ENCODE measurements at regions not wholly inside any gene's neighbourhood (a gene's known extent, or its start where the extent isn't known, plus 50 kb on each side); places are given as distances from the start of the nearest gene placed in this dataset.

DNA sequence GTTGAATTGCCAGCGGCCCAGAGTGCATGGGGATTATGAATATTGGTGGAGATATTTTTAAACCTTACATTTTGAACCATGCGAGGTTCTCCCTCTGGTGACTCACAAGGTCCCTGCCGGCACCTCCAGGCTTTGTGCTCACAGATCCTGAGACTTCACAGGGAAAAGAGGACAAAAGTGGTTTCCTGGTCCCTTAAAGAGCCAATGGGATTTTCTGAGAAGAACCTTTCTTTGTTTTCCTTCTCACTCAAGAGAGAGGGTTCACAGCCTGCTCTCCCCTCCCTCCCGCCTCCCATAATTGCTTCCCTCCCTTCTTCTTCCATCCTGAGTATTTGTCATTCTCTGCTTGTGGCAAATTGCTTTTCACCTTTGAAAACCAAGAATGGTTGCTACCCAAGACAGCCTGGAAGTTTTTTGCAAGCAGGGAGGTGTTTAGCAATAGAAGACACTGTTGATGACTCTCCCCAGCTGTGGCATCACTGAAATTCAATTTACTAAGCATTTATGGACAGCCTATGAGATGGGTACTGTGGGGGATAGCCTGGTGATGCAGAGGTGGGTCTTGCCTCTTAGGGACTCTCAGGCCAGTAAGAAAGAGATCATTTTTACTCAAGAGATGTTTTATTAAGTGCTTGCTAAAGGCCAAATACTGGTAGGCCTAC is 76.6 kb downstream of the CPN2 start:
- intact Hi-C loops (cut with micrococcal nuclease): no loop called here
- Mint-ChIP-seq H3K27ac (no peak overlapping the region), H3K9me3 (peaks cover 0 to 5% (median 0%) of the 10 kb centered on the region in 7 donors), H3K36me3 (peaks cover 0 to 2% of the 10 kb centered on the region in 2 donors), H3K4me1 (peaks cover 17% of the 10 kb centered on the region), H3K4me3 (no peak overlapping the region), H3K27me3 (ENCODE audit: low read depth in 3 of 3) (peaks cover 3 to 12% (median 4%) of the 10 kb centered on the region in 3 donors)
- no peak overlapping the region for H3K4me2 ChIP-seq (replicated peaks; ENCODE audit: extremely low read depth, low read length, poor library complexity, severe bottlenecking)
- peaks cover 7 to 13% of the 10 kb centered on the region in 2 donors for H3K4me1 ChIP-seq (ENCODE audit: control insufficient read depth in 1 of 2, insufficient read depth in 2 of 2, low read length in 2 of 2)
- no peak for DNase-seq
- no peak overlapping the region for H3K27ac ChIP-seq (ENCODE audit: low read depth in 1 of 2, low read length in 2 of 2)
- WGBS (ENCODE audit: insufficient coverage): 100% methylated on average over 3 of the region's 4 CpGs
- no peak overlapping the region for H3K9ac ChIP-seq (ENCODE audit: insufficient read depth, low read length, poor library complexity, severe bottlenecking)
- no peaks in the 10 kb centered on the region for H3K79me2 ChIP-seq (ENCODE audit: insufficient read depth, low read length)
- no peak overlapping the region for H3K4me3 ChIP-seq (replicated peaks in 1 of 3; ENCODE audit: low read depth in 2 of 3, low read length in 3 of 3)
- H4K20me1 ChIP-seq (ENCODE audit: insufficient read depth, low read length): no peaks in the 10 kb centered on the region
- TF ChIP-seq, protein P1, sequence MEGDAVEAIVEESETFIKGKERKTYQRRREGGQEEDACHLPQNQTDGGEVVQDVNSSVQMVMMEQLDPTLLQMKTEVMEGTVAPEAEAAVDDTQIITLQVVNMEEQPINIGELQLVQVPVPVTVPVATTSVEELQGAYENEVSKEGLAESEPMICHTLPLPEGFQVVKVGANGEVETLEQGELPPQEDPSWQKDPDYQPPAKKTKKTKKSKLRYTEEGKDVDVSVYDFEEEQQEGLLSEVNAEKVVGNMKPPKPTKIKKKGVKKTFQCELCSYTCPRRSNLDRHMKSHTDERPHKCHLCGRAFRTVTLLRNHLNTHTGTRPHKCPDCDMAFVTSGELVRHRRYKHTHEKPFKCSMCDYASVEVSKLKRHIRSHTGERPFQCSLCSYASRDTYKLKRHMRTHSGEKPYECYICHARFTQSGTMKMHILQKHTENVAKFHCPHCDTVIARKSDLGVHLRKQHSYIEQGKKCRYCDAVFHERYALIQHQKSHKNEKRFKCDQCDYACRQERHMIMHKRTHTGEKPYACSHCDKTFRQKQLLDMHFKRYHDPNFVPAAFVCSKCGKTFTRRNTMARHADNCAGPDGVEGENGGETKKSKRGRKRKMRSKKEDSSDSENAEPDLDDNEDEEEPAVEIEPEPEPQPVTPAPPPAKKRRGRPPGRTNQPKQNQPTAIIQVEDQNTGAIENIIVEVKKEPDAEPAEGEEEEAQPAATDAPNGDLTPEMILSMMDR (IDR thresholded peaks at IDR 0.05): no peak
- no peaks in the 10 kb centered on the region for H3K9me3 ChIP-seq (replicated peaks in 1 of 2; ENCODE audit: control insufficient read depth in 1 of 2, insufficient read depth in 1 of 2, low read length in 2 of 2)
- no peak overlapping the region for H2AFZ ChIP-seq (ENCODE audit: insufficient read depth, low read depth, low read length, poor library complexity, severe bottlenecking)
- no peaks in the 10 kb centered on the region for H3K27me3 ChIP-seq (ENCODE audit: control insufficient read depth in 2 of 2, insufficient read depth in 2 of 2, low read length in 2 of 2)
- H3K36me3 ChIP-seq (replicated peaks in 1 of 2; ENCODE audit: control insufficient read depth in 1 of 2, insufficient read depth in 2 of 2, low read length in 2 of 2): no peaks in the 10 kb centered on the region

DNA sequence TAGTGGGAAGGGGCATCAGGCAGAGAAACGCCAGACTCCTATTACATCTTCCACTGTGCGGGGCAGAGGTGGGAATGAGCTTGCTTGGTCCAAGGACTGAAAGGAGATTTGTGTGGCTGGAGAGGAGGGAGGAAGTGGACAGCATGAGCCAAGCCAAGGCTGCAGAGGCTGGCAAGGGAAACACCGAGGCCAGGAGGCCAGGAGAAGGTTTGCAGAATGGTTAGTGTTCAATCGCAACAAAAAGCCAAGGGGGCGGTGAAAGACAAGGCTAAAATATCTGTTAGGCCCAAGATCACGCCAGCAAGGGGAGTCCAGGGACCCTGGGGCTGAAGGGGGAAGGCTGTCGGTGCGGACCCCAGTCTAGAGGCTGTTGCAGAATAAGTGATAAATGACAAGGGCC is 75.8 kb downstream of the CPN2 start:
- peaks cover 0 to 5% (median 0%) of the 10 kb centered on the region in 7 donors for H3K9me3 Mint-ChIP-seq
- TF ChIP-seq, protein P1 (IDR thresholded peaks at IDR 0.05): no peak
- H3K27ac Mint-ChIP-seq: peak overlapping the region in 5 of 7 donors; percentile 7 to 69 (median 32)
- Histone ChIP-seq H3K9me3 (replicated peaks in 1 of 2; ENCODE audit: control insufficient read depth in 1 of 2, insufficient read depth in 1 of 2, low read length in 2 of 2) (no peaks in the 10 kb centered on the region), H3K9ac (ENCODE audit: insufficient read depth, low read length, poor library complexity, severe bottlenecking) (no peak overlapping the region), H4K20me1 (ENCODE audit: insufficient read depth, low read length) (no peaks in the 10 kb centered on the region), H2AFZ (ENCODE audit: insufficient read depth, low read depth, low read length, poor library complexity, severe bottlenecking) (no peak overlapping the region), H3K4me3 (replicated peaks in 1 of 3; ENCODE audit: low read depth in 2 of 3, low read length in 3 of 3) (no peak overlapping the region), H3K4me1 (ENCODE audit: control insufficient read depth in 1 of 2, insufficient read depth in 2 of 2, low read length in 2 of 2) (peaks cover 0 to 6% of the 10 kb centered on the region in 2 donors), H3K27ac (ENCODE audit: low read depth in 1 of 2, low read length in 2 of 2) (no peak overlapping the region), H3K27me3 (ENCODE audit: control insufficient read depth in 2 of 2, insufficient read depth in 2 of 2, low read length in 2 of 2) (no peaks in the 10 kb centered on the region), H3K36me3 (replicated peaks in 1 of 2; ENCODE audit: control insufficient read depth in 1 of 2, insufficient read depth in 2 of 2, low read length in 2 of 2) (no peaks in the 10 kb centered on the region), H3K4me2 (replicated peaks; ENCODE audit: extremely low read depth, low read length, poor library complexity, severe bottlenecking) (no peak overlapping the region), H3K79me2 (ENCODE audit: insufficient read depth, low read length) (no peaks in the 10 kb centered on the region)
- H3K4me3 Mint-ChIP-seq: no peak overlapping the region
- no peak for DNase-seq
- WGBS (ENCODE audit: insufficient coverage): 89% methylated on average over 5 of the region's 8 CpGs
- peaks cover 9% of the 10 kb centered on the region for H3K4me1 Mint-ChIP-seq
- peaks cover 3 to 15% (median 4%) of the 10 kb centered on the region in 3 donors for H3K27me3 Mint-ChIP-seq (ENCODE audit: low read depth in 3 of 3)
- intact Hi-C loops (cut with micrococcal nuclease): no loop called here
- H3K36me3 Mint-ChIP-seq: no peaks in the 10 kb centered on the region
